CD4-positive, alpha-beta T cell (primary cell): ENCODE measurements at regions not wholly inside any gene's neighbourhood (a gene's known extent, or its start where the extent isn't known, plus 50 kb on each side); places are given as distances from the start of the nearest gene placed in this dataset.

Experiments
- ATAC-seq: fragments of 200-7000 bp; cut with Tn5 transposase; one replicate; pipeline ENCODE4 v1.10.0; 2022; ENCODE audit warnings: mild to moderate bottlenecking; ENCODE audit not compliant: poor library complexity
- CTCF ChIA-PET: fragments of 350-600 bp; sonication (Branson Sonifier 250); formaldehyde crosslinking; loops from one replicate; lab custom pipeline; 2021; ENCODE audit warnings: antibody characterized with exemption, inconsistent platforms; lab: Charles Lee
- POLR2A ChIA-PET: fragments of 350-600 bp; sonication (Branson Sonifier 250); formaldehyde crosslinking; loops from one replicate; lab custom pipeline; 2021; ENCODE audit warnings: antibody characterized with exemption, inconsistent platforms; lab: Charles Lee
- DNase-seq, 14 experiments: peaks; one replicate each; pipeline ENCODE4 v3.0.0-alpha.2; 2013 to 2020; ENCODE audit warnings: mixed read lengths in 2 of 14
- H3K27ac ChIP-seq, 2 donors: one replicate each; pipeline versions ENCODE4 v1.5.1 to v1.7.0; 2013; ENCODE audit warnings: low read length in 2 of 2, low read depth in 1 of 2, mild to moderate bottlenecking in 1 of 2
- H3K27me3 ChIP-seq, 2 experiments: 1 replicate in 1 of 2; 2 replicates in 1 of 2; pipeline versions ENCODE4 v1.6.1 to v1.7.0; 2013; ENCODE audit warnings: low read length in 2 of 2, control low read depth in 1 of 2, mild to moderate bottlenecking in 1 of 2, moderate library complexity in 1 of 2; ENCODE audit not compliant: insufficient read depth in 2 of 2, control insufficient read depth in 1 of 2
- H3K36me3 ChIP-seq: one replicate; pipeline ENCODE4 v1.6.1; 2013; ENCODE audit warnings: low read length, control low read depth; ENCODE audit not compliant: insufficient read depth
- H3K4me1 ChIP-seq: one replicate; pipeline ENCODE4 v1.6.1; 2013; ENCODE audit warnings: low read length, control low read depth; ENCODE audit not compliant: insufficient read depth
- H3K4me3 ChIP-seq: one replicate; pipeline ENCODE4 v1.5.1; 2013; ENCODE audit warnings: mild to moderate bottlenecking, low read length, moderate library complexity
- H3K9me3 ChIP-seq, 2 experiments: 1 replicate in 1 of 2; 2 replicates in 1 of 2; pipeline versions ENCODE4 v1.6.1 to v1.7.0; 2013; ENCODE audit warnings: low read length in 2 of 2, mild to moderate bottlenecking in 2 of 2, control low read depth in 1 of 2, moderate library complexity in 1 of 2; ENCODE audit not compliant: control insufficient read depth in 1 of 2, insufficient read depth in 1 of 2
- H3K27ac Mint-ChIP-seq: one replicate; pipeline ENCODE4 v1.8.0; 2020; ENCODE audit warnings: mixed read lengths
- H3K27me3 Mint-ChIP-seq: one replicate; pipeline ENCODE4 v1.8.0; 2021; ENCODE audit warnings: mixed read lengths
- H3K36me3 Mint-ChIP-seq: one replicate; pipeline ENCODE4 v1.8.0; 2021; ENCODE audit warnings: low read depth, mixed read lengths
- H3K4me1 Mint-ChIP-seq: one replicate; pipeline ENCODE4 v1.8.0; 2021; ENCODE audit warnings: low read depth, mixed read lengths
- H3K4me3 Mint-ChIP-seq: one replicate; pipeline ENCODE4 v1.8.0; 2020; ENCODE audit warnings: mild to moderate bottlenecking, mixed read lengths
- H3K9me3 Mint-ChIP-seq: one replicate; pipeline ENCODE4 v1.8.0; 2020; ENCODE audit warnings: mixed read lengths
- intact Hi-C, 2 experiments: fragments of 100-400 bp; cut with DNase I in 1 of 2; cut with micrococcal nuclease in 1 of 2; formaldehyde crosslinking; loops; one replicate each; pipeline versions ENCODE4 v1.15.1 to v1.9.0; 2023 to 2025; cut with DNase I, micrococcal nuclease
- TF ChIP-seq, protein P1 (sequence below): fragments of 200-600 bp; IDR thresholded peaks from one replicate; pipeline ENCODE4 v1.8.0; 2022; ENCODE audit warnings: antibody characterized with exemption, mild to moderate bottlenecking

DNA sequence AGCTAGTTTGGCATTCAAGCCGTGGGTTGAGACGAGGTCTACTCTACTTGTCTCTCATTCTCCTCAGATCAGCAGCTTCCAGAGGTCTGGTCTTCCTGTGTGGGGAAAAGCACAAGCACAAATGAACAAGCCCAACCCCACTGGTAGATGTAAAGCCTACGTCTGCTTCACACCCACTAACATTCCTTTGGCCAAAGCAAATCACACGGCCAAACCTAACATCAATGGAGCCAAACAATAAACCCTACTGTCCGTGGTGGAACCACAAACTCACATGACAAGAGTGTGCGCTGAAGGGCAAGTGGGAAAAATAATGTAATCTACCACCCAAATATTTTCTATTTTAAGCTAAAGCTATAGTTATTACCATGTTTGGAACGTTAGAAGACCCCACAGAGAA is 179.3 kb upstream of the MGAT5 start:
- Mint-ChIP-seq H3K27ac (no peak overlapping the region), H3K27me3 (peaks cover 18% of the 10 kb centered on the region), H3K36me3 (no peaks in the 10 kb centered on the region), H3K9me3 (no peaks in the 10 kb centered on the region), H3K4me3 (no peak overlapping the region), H3K4me1 (no peaks in the 10 kb centered on the region)
- Histone ChIP-seq H3K27me3 (no peaks in the 10 kb centered on the region), H3K36me3 (no peaks in the 10 kb centered on the region), H3K4me1 (no peaks in the 10 kb centered on the region), H3K4me3 (no peak overlapping the region), H3K9me3 (peaks cover 0 to 7% of the 10 kb centered on the region in 2 experiments), H3K27ac (no peak overlapping the region)
- ATAC-seq: no peak
- TF ChIP-seq, protein P1, sequence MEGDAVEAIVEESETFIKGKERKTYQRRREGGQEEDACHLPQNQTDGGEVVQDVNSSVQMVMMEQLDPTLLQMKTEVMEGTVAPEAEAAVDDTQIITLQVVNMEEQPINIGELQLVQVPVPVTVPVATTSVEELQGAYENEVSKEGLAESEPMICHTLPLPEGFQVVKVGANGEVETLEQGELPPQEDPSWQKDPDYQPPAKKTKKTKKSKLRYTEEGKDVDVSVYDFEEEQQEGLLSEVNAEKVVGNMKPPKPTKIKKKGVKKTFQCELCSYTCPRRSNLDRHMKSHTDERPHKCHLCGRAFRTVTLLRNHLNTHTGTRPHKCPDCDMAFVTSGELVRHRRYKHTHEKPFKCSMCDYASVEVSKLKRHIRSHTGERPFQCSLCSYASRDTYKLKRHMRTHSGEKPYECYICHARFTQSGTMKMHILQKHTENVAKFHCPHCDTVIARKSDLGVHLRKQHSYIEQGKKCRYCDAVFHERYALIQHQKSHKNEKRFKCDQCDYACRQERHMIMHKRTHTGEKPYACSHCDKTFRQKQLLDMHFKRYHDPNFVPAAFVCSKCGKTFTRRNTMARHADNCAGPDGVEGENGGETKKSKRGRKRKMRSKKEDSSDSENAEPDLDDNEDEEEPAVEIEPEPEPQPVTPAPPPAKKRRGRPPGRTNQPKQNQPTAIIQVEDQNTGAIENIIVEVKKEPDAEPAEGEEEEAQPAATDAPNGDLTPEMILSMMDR: no peak
- ChIA-PET CTCF (no interaction called here), POLR2A (no interaction called here)
- intact Hi-C loops: no loop called here
- DNase-seq: no peak

GRCh38 chr2:134075204-134075603 is 178.7 kb upstream of the MGAT5 start:
- Mint-ChIP-seq H3K27me3 (peaks cover 18% of the 10 kb centered on the region), H3K4me3 (no peak overlapping the region), H3K27ac (no peak overlapping the region), H3K9me3 (no peaks in the 10 kb centered on the region), H3K36me3 (no peaks in the 10 kb centered on the region), H3K4me1 (no peaks in the 10 kb centered on the region)
- ChIA-PET CTCF (no interaction called here), POLR2A (no interaction called here)
- Histone ChIP-seq H3K36me3 (no peaks in the 10 kb centered on the region), H3K27ac (no peak overlapping the region), H3K4me1 (no peaks in the 10 kb centered on the region), H3K4me3 (no peak overlapping the region), H3K9me3 (peaks cover 0 to 7% of the 10 kb centered on the region in 2 experiments), H3K27me3 (no peaks in the 10 kb centered on the region)
- ATAC-seq: no peak
- TF ChIP-seq, protein P1: no peak
- DNase-seq: no peak
- intact Hi-C loops: no loop called here

DNA sequence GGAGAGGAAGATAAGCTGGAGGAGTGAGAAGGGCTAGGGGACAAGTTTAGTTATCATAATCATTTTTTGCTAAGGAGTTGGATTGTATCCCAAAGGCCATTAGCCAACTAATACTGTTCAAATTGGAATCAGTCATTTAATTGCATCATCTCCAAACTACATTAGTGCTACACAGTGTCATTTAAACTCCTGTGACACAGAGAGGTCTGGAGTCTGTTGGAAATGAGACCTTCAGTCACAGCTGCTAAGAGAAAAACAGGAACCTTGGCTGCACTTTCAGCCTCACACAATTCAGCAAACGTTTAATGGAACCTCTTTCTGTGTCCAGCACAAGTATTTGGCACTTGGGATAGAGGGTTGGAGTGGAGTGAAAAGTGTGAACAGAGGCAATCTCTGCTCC is 175.5 kb upstream of the MGAT5 start:
- Mint-ChIP-seq H3K9me3 (no peaks in the 10 kb centered on the region), H3K27ac (no peak overlapping the region), H3K27me3 (peaks cover 18% of the 10 kb centered on the region), H3K36me3 (no peaks in the 10 kb centered on the region), H3K4me3 (no peak overlapping the region), H3K4me1 (no peaks in the 10 kb centered on the region)
- Histone ChIP-seq H3K9me3 (peaks cover 0 to 7% of the 10 kb centered on the region in 2 experiments), H3K4me3 (no peak overlapping the region), H3K36me3 (no peaks in the 10 kb centered on the region), H3K4me1 (no peaks in the 10 kb centered on the region), H3K27ac (no peak overlapping the region), H3K27me3 (peaks cover 0 to 3% of the 10 kb centered on the region in 2 experiments)
- intact Hi-C loops: no loop called here
- ChIA-PET POLR2A (no interaction called here), CTCF (no interaction called here)
- no peak for DNase-seq
- ATAC-seq: no peak
- TF ChIP-seq, protein P1: no peak
